ENCODE measurements at regions not wholly inside any gene's neighbourhood (a gene's known extent, or its start where the extent isn't known, plus 50 kb on each side); places are given as distances from the start of the nearest gene placed in this dataset.

DNA sequence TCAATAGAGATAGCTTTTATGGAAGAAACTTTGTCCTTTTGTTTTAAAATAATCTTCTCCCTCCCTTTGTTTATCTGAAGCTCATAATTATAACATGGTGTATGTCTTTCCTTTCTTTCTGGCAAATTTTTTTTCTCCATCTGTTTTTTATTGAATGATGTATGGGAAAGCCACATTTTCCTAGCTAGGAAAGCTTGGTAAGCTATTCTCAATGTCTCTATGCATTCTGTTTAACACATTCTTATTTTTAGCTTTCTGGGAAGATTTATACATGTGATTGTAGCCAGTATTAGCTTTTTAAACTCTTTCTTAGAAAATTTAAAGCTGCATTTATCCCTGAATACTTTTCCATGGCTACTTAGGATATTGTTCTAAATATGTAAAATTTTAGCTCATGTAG lies 124.9 kb upstream of the CSNK1A1L start:
- Histone ChIP-seq H3K27me3 (ENCODE audit: control insufficient read depth, insufficient read depth, low read length) (no peaks in the 10 kb centered on the region), H3K36me3 (ENCODE audit: control insufficient read depth, insufficient read depth, low read length) (no peaks in the 10 kb centered on the region), H3K4me3 (ENCODE audit: low read length) (no peak overlapping the region), H3K4me1 (ENCODE audit: control insufficient read depth, insufficient read depth, low read length) (no peaks in the 10 kb centered on the region), H3K9me3 (ENCODE audit: control insufficient read depth, insufficient read depth, low read length) (no peaks in the 10 kb centered on the region), H3K27ac (ENCODE audit: low read length) (no peak overlapping the region)
- no peak for DNase-seq (ENCODE audit: low read depth, low spot score)

DNA sequence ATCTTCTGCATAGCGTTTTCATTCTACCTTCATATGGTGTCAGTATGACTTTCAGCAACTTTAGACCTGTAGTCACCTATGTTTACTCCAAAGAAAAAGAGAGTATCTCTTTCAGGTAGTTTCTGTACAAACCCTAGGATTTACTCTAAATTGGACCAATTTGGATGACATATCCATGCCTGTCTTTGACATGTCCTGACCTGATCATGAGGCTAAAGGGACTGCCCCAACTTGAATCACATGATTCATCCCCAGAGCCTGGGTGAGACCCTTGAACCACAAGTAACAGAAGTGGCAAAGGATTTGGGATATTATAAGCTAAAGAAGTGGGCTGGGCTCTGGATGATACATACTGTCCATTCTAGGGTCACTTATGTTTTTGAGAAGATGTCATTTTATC lies 124.5 kb upstream of the CSNK1A1L start:
- no peaks in the 10 kb centered on the region for H3K36me3 ChIP-seq (ENCODE audit: control insufficient read depth, insufficient read depth, low read length)
- no peak for DNase-seq (ENCODE audit: low read depth, low spot score)
- no peaks in the 10 kb centered on the region for H3K27me3 ChIP-seq (ENCODE audit: control insufficient read depth, insufficient read depth, low read length)
- no peaks in the 10 kb centered on the region for H3K4me1 ChIP-seq (ENCODE audit: control insufficient read depth, insufficient read depth, low read length)
- WGBS (ENCODE audit: insufficient coverage, insufficient read length) = no CpG with 5 or more reads among the region's 1 CpG
- H3K27ac ChIP-seq (ENCODE audit: low read length) = no peak overlapping the region
- no peaks in the 10 kb centered on the region for H3K9me3 ChIP-seq (ENCODE audit: control insufficient read depth, insufficient read depth, low read length)
- H3K4me3 ChIP-seq (ENCODE audit: low read length) = no peak overlapping the region

DNA sequence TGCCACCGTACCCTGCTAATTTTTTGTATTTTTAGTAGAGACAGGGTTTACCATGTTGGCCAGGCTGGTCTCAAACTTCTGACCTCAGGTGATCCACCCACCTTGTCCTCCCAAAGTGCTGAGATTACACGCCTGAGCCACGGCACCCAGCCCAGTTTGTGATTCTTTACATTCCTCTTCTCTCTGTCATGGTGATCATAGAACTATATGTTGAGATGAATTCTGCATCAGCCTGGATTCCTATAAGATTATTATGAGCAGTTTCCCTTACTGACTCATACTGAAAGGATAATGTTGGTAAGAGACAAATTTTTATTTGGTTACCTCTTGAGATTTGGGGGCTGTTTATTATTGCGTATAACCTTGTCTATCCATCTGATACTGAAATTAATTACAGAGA lies 121.5 kb upstream of the CSNK1A1L start:
- Histone ChIP-seq H3K36me3 (ENCODE audit: control insufficient read depth, insufficient read depth, low read length) (no peaks in the 10 kb centered on the region), H3K4me3 (ENCODE audit: low read length) (no peak overlapping the region), H3K27ac (ENCODE audit: low read length) (no peak overlapping the region), H3K9me3 (ENCODE audit: control insufficient read depth, insufficient read depth, low read length) (no peaks in the 10 kb centered on the region), H3K4me1 (ENCODE audit: control insufficient read depth, insufficient read depth, low read length) (no peaks in the 10 kb centered on the region), H3K27me3 (ENCODE audit: control insufficient read depth, insufficient read depth, low read length) (no peaks in the 10 kb centered on the region)
- DNase-seq (ENCODE audit: low read depth, low spot score) = no peak
- WGBS (ENCODE audit: insufficient coverage, insufficient read length) = no CpG with 5 or more reads among the region's 4 CpGs

DNA sequence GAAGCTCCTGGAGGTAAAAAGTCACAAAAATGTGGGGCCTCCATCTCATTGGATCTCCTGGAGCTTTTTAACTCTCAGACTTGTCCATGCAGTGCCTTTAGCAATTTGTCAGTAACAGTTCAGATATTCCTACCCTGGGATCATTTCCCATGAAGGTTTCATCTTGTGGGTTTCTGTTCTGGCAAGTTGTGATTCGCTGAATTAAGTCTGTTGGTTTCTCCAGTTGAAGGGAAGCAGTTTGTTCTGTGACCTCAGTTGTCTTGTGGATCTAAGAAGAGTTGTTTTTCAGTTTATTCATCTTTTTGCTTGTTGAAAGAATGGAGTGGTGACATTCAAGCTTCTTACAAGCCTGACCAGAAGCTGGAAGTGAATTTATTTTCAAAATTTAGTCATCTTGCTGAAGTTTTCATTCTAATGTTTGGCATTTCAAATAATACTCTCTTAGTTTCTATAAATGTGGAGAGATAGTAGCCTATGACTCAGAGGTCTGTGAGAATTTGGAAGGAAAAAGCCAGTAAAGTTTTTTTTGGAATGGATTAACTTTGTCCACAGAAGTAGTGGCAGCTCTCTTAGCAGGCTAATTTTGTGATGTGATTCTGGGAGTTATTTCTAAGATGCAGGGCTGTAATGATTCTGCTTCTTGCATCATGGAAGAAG lies 120.1 kb upstream of the CSNK1A1L start:
- no CpG with 5 or more reads among the region's 1 CpG for WGBS (ENCODE audit: insufficient coverage, insufficient read length)
- no peak overlapping the region for H3K4me3 ChIP-seq (ENCODE audit: low read length)
- H3K9me3 ChIP-seq (ENCODE audit: control insufficient read depth, insufficient read depth, low read length) = no peaks in the 10 kb centered on the region
- DNase-seq (ENCODE audit: low read depth, low spot score) = no peak
- H3K27me3 ChIP-seq (ENCODE audit: control insufficient read depth, insufficient read depth, low read length) = no peaks in the 10 kb centered on the region
- H3K4me1 ChIP-seq (ENCODE audit: control insufficient read depth, insufficient read depth, low read length) = no peaks in the 10 kb centered on the region
- H3K27ac ChIP-seq (ENCODE audit: low read length) = no peak overlapping the region
- H3K36me3 ChIP-seq (ENCODE audit: control insufficient read depth, insufficient read depth, low read length) = no peaks in the 10 kb centered on the region

DNA sequence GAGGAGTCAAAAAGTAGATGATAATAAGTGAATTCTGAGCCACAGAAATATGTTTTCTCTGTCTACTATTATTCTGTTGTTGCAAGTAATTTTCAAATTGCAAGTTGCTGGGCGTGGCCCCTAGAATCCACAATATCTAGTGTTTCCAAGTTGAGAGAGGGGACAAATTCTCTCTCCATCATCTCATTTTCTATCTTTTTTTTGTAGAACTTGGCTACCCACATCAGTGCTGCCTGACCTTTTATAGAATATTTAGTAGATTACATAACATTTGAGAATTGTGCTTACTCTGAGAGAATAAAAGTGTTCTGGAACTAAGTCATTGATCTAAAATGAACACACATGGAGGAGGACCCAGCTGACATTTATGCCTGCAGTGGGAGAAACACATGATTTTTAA lies 110.9 kb upstream of the CSNK1A1L start:
- Histone ChIP-seq H3K4me3 (ENCODE audit: low read length) (no peak overlapping the region), H3K4me1 (ENCODE audit: control insufficient read depth, insufficient read depth, low read length) (no peaks in the 10 kb centered on the region), H3K27me3 (ENCODE audit: control insufficient read depth, insufficient read depth, low read length) (no peaks in the 10 kb centered on the region), H3K36me3 (ENCODE audit: control insufficient read depth, insufficient read depth, low read length) (no peaks in the 10 kb centered on the region), H3K9me3 (ENCODE audit: control insufficient read depth, insufficient read depth, low read length) (no peaks in the 10 kb centered on the region), H3K27ac (ENCODE audit: low read length) (no peak overlapping the region)
- no peak for DNase-seq (ENCODE audit: low read depth, low spot score)
- no CpG with 5 or more reads among the region's 1 CpG for WGBS (ENCODE audit: insufficient coverage, insufficient read length)

DNA sequence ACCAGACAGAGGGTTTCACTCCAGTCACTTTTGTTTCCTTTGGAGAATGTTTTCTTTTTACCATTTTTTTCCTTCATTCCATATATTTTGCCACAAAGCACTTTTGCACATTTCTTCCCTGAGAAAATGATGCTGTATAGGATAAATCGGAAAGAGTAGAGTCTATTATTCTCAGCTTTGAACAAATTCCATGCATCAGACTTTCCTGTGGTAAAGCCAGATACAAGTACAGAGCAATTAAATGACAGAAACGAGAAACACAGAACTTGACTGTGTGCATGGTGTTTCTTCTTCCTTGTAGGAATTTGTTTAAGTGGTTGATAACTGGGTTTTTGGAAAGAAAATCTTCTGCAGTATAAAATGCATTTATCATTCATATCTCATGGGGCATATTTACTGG lies 107.4 kb upstream of the CSNK1A1L start:
- H3K27me3 ChIP-seq (ENCODE audit: control insufficient read depth, insufficient read depth, low read length) = no peaks in the 10 kb centered on the region
- H3K27ac ChIP-seq (ENCODE audit: low read length) = no peak overlapping the region
- DNase-seq (ENCODE audit: low read depth, low spot score) = no peak
- no peaks in the 10 kb centered on the region for H3K9me3 ChIP-seq (ENCODE audit: control insufficient read depth, insufficient read depth, low read length)
- WGBS (ENCODE audit: insufficient coverage, insufficient read length) = no CpG with 5 or more reads among the region's 2 CpGs
- no peak overlapping the region for H3K4me3 ChIP-seq (ENCODE audit: low read length)
- no peaks in the 10 kb centered on the region for H3K36me3 ChIP-seq (ENCODE audit: control insufficient read depth, insufficient read depth, low read length)
- no peaks in the 10 kb centered on the region for H3K4me1 ChIP-seq (ENCODE audit: control insufficient read depth, insufficient read depth, low read length)

DNA sequence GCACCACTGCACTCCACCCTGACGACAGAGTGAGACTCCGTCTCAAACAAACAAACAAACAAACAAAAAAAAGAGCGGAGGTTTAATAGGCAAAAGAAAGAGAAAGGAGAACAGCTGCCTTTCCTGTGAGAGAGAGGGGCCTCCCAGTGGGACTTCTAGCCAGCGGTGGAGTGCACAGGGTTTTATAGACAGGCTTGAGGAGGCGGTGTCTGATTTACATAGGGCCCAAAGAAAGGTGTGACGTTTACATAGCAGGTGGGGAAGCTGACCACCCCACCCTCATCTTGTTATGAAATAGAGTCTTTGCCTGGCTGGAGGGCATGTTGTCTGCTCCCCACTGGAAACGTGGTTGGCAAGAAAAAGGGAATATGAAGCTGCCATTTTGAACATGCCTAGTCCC lies 106.0 kb upstream of the CSNK1A1L start:
- no peaks in the 10 kb centered on the region for H3K36me3 ChIP-seq (ENCODE audit: control insufficient read depth, insufficient read depth, low read length)
- no peaks in the 10 kb centered on the region for H3K9me3 ChIP-seq (ENCODE audit: control insufficient read depth, insufficient read depth, low read length)
- DNase-seq (ENCODE audit: low read depth, low spot score) = no peak
- H3K4me1 ChIP-seq (ENCODE audit: control insufficient read depth, insufficient read depth, low read length) = no peaks in the 10 kb centered on the region
- H3K27me3 ChIP-seq (ENCODE audit: control insufficient read depth, insufficient read depth, low read length) = no peaks in the 10 kb centered on the region
- no peak overlapping the region for H3K27ac ChIP-seq (ENCODE audit: low read length)
- WGBS (ENCODE audit: insufficient coverage, insufficient read length) = no CpG with 5 or more reads among the region's 7 CpGs
- no peak overlapping the region for H3K4me3 ChIP-seq (ENCODE audit: low read length)

DNA sequence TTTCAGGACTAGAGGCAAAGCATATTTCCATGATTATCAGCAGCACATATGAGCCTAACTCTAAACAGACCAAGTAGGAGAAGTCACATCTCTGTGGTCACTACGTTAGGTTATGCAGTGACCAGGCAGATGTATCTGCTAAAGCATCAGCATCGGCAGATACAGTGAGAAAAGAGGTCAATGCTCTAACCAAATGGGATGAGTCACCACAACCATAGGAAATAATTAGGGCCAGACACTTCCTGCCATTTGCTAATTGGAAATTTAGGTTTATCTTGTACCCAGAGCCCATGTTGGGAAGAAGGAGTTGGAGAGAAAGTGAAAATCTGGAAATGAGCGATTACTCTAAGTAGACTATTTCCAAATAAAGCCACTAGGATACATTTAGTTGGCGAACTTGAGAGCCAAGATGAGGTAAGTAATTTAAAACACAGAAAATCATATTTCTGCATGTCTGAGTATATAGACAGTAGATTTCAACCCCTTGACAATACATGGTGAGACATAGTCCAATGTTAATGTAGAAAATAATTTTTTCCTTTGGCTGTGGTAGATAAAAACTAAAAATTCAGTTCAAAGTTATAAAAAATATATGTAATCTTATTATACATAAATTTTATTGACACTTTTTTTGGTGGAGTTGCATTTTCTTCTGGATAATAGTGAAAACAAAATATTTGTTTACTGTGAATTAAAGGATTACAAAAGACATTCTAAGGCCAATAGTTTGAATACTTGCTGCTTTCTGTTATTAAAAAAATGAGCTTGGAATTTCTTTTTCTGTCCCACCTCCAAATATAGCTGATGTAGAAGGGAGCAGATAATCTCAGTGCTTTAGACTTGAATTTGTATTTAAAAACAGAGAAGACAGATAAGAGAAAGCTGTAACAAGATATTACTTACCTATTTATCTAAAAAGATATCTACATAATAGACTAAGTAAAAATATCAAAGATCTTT lies 104.4 kb upstream of the CSNK1A1L start:
- DNase-seq (ENCODE audit: low read depth, low spot score) = no peak

DNA sequence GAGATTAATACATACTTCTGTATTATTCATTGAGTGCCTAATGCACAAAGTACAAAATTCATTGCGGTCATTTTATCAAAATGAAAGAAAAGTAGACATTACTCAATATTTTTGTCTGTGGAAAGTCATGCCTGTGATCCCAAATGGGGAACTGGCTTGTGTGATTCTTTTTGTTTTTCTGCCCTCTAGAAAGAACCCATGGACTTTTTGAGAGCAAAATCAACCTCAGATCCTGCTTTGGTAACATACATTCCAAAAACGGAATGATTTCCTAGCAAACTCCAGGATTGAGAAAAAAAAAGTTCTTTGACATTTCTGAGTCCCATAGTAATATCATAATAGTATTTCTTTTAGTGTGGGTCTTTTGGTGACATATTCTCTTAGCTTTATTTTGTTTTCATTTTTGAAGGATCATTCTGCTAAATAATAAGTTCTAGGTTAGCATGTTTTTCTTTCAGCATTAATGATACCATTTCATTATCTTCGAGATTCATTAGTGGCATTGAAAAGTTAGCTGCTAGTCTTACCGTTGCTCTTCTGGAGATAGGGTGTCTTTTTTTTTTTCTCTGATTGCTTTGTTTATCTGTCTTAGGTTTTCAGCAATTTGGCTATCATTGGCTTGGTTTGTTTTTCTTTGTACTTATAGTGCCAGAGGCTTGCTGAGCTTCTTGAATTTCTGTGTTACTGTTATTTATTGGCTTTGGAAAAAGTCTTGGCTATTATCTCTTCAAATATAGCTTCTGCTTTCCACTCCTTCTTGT lies 102.4 kb upstream of the CSNK1A1L start:
- H3K9me3 ChIP-seq (ENCODE audit: control insufficient read depth, insufficient read depth, low read length) = no peaks in the 10 kb centered on the region
- DNase-seq (ENCODE audit: low read depth, low spot score) = no peak
- H3K27me3 ChIP-seq (ENCODE audit: control insufficient read depth, insufficient read depth, low read length) = no peaks in the 10 kb centered on the region
- no peaks in the 10 kb centered on the region for H3K36me3 ChIP-seq (ENCODE audit: control insufficient read depth, insufficient read depth, low read length)
- no peaks in the 10 kb centered on the region for H3K4me1 ChIP-seq (ENCODE audit: control insufficient read depth, insufficient read depth, low read length)
- no CpG with 5 or more reads among the region's 4 CpGs for WGBS (ENCODE audit: insufficient coverage, insufficient read length)
- H3K27ac ChIP-seq (ENCODE audit: low read length) = no peak overlapping the region
- no peak overlapping the region for H3K4me3 ChIP-seq (ENCODE audit: low read length)

More for the DNA sequence above, 104.4 kb upstream of the CSNK1A1L start:
- no peaks in the 10 kb centered on the region for H3K9me3 ChIP-seq (ENCODE audit: control insufficient read depth, insufficient read depth, low read length)
- no peaks in the 10 kb centered on the region for H3K27me3 ChIP-seq (ENCODE audit: control insufficient read depth, insufficient read depth, low read length)
- whole genome bisulfite sequencing (ENCODE audit: insufficient coverage, insufficient read length) = no CpG with 5 or more reads among the region's 4 CpGs
- no peaks in the 10 kb centered on the region for H3K4me1 ChIP-seq (ENCODE audit: control insufficient read depth, insufficient read depth, low read length)
- H3K4me3 ChIP-seq (ENCODE audit: low read length) = no peak overlapping the region
- H3K27ac ChIP-seq (ENCODE audit: low read length) = no peak overlapping the region
- no peaks in the 10 kb centered on the region for H3K36me3 ChIP-seq (ENCODE audit: control insufficient read depth, insufficient read depth, low read length)

DNA sequence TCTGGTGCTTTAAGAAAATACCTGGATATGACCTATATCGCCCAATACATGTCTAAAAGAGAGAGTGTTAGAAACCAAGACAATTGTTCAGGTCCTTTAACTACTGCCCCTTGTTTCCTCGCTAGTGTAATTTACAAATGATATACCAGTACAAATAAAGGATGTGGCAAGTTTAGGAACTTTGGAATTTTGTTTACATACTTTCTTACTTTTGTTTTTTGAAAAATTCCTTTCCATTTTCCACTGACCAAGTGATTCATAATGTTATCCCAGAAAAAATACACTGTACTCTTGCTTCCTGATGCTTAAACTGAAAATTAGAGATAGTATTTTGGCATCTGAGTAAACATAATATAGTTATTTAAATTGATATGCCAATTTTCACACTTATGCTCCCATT lies 96.8 kb upstream of the CSNK1A1L start:
- Histone ChIP-seq H3K27me3 (ENCODE audit: control insufficient read depth, insufficient read depth, low read length) (no peaks in the 10 kb centered on the region), H3K9me3 (ENCODE audit: control insufficient read depth, insufficient read depth, low read length) (no peaks in the 10 kb centered on the region), H3K4me1 (ENCODE audit: control insufficient read depth, insufficient read depth, low read length) (peaks cover 2% of the 10 kb centered on the region; the same call in 1 of the 2 replicates), H3K4me3 (ENCODE audit: low read length) (no peak overlapping the region), H3K36me3 (ENCODE audit: control insufficient read depth, insufficient read depth, low read length) (no peaks in the 10 kb centered on the region), H3K27ac (ENCODE audit: low read length) (no peak overlapping the region)
- WGBS (ENCODE audit: insufficient coverage, insufficient read length) = no CpG with 5 or more reads among the region's 2 CpGs
- DNase-seq (ENCODE audit: low read depth, low spot score) = no peak

Measured in iPS DF 6.9 (cell line).